ENCODE measurements at regions not wholly inside any gene's neighbourhood (a gene's known extent, or its start where the extent isn't known, plus 50 kb on each side); places are given as distances from the start of the nearest gene placed in this dataset.

DNA sequence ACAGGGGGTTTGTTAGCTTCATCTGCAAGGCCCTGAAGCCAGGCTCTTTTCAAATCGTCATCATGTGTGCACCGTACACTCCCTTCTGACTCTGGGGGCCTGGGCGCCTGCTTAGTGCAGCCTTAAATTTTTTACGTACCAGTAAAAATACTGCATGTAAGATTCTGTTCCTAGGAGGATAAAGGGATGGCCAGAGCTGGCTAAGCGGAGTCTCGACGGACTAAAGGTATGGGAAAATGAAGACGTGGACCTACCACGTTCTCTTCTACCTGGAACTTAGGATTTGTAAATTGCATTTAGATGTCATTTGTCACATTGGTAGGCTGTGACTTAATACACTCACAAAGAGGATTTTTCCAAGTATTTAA, 149.3 kb upstream of the AFDN start:
- Mint-ChIP-seq H3K9me3 (ENCODE audit: unreplicated experiment) (peaks cover 6% of the 10 kb centered on the region), H3K4me1 (ENCODE audit: low read depth, unreplicated experiment) (peaks cover 42% of the 10 kb centered on the region), H3K27me3 (ENCODE audit: insufficient read depth, unreplicated experiment) (no peaks in the 10 kb centered on the region), H3K36me3 (ENCODE audit: insufficient read depth, unreplicated experiment) (no peaks in the 10 kb centered on the region), H3K4me3 (ENCODE audit: unreplicated experiment) (peak overlapping the region; percentile 87), H3K27ac (ENCODE audit: unreplicated experiment) (peak overlapping the region; percentile 86)
- Histone ChIP-seq H3K9me3 (no peaks in the 10 kb centered on the region), H3K4me3 (ENCODE audit: low read depth, low read length) (no peak overlapping the region), H3K36me3 (ENCODE audit: control insufficient read depth, insufficient read depth, low read length) (no peaks in the 10 kb centered on the region), H3K27me3 (replicated peaks; ENCODE audit: control insufficient read depth, insufficient read depth, low read length) (no peaks in the 10 kb centered on the region), H3K4me1 (peaks cover 71% of the 10 kb centered on the region)
- no peak for DNase-seq
- no TSS peak for BruUV-seq (replicated peaks)
- intact Hi-C loops (cut with micrococcal nuclease; ENCODE audit: unreplicated experiment), result loop anchor here (2.0 to 5.0 kb wide), 3 partner anchors 70 to 150 kb away; partner anchors contain the start of gene AFDN
- POLR2A ChIA-PET, result no interaction called here
- TF ChIP-seq, protein P1, sequence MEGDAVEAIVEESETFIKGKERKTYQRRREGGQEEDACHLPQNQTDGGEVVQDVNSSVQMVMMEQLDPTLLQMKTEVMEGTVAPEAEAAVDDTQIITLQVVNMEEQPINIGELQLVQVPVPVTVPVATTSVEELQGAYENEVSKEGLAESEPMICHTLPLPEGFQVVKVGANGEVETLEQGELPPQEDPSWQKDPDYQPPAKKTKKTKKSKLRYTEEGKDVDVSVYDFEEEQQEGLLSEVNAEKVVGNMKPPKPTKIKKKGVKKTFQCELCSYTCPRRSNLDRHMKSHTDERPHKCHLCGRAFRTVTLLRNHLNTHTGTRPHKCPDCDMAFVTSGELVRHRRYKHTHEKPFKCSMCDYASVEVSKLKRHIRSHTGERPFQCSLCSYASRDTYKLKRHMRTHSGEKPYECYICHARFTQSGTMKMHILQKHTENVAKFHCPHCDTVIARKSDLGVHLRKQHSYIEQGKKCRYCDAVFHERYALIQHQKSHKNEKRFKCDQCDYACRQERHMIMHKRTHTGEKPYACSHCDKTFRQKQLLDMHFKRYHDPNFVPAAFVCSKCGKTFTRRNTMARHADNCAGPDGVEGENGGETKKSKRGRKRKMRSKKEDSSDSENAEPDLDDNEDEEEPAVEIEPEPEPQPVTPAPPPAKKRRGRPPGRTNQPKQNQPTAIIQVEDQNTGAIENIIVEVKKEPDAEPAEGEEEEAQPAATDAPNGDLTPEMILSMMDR (IDR thresholded peaks at IDR 0.05; ENCODE audit: insufficient read depth in 1 of 2, low read depth in 1 of 2, low read length in 1 of 2, severe bottlenecking in 1 of 2, unreplicated experiment in 1 of 2), result no peak
- CTCF ChIA-PET, result no interaction called here

DNA sequence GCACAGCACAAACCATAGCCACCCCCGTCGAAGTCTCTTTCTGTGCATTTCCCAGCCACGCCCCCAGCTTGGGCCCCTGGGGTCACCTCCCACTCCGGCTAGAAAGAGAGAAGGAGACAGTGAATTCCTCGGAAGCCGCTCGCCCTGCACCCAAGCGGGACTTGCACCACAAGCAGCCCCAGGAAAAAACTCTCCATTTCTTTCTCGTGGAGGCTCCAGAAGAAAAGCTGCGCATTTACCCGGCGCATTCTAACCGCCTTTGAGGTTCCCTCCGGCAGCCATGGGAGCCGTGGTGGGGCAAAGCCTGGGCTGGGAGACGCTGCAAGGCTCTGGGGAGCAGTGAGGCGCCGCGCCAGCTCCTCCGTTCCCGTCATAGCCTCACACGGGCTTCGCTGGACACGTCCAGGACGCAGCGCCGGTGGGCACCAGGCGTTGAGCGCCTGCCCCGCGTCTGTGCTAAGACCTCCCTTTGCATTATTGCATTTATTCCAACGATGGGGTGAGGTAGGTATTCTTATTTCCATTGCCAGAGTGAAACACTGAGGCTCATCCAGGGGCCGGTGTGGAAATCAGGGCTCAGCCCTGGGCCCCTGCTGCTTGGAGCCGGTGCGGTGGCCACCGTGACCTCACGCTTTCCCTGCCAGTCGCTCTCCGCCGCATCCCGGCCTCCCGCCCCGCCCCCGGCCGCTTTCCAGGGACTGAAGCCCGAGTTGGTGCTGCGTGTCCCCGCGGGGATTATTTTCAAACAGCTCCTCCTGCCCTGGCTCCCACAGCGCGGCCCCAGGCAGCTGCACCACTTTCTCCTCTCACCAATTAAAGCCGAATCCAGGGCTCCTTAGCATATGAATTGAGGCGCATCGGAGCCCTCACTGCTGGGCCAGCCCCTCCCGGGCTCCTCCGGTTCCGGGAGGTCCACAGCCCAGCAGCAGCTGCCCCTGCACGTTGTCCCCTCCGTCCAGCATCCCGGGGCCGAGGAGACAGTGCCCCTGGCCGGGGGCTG, 148.3 kb upstream of the AFDN start:
- no TSS peak for BruUV-seq (replicated peaks)
- peaks cover 44% of the 10 kb centered on the region for H3K4me1 Mint-ChIP-seq (ENCODE audit: low read depth, unreplicated experiment)
- no peaks in the 10 kb centered on the region for H3K27me3 Mint-ChIP-seq (ENCODE audit: insufficient read depth, unreplicated experiment)
- no peaks in the 10 kb centered on the region for H3K36me3 Mint-ChIP-seq (ENCODE audit: insufficient read depth, unreplicated experiment)
- ChIA-PET CTCF (interaction anchor here (1.3 kb wide), 1 partner anchor 14 kb away, joined by 3 read pairs; no protein-coding TSS in a partner anchor), POLR2A (interaction anchor here (0.6 kb wide), 1 partner anchor 17 kb away, joined by 3 read pairs; no protein-coding TSS in a partner anchor)
- peak overlapping the region; percentile 87 for H3K4me3 Mint-ChIP-seq (ENCODE audit: unreplicated experiment)
- H3K4me1 ChIP-seq, result peaks cover 81% of the 10 kb centered on the region
- H3K4me3 ChIP-seq (ENCODE audit: low read depth, low read length), result peak overlapping the region; percentile 60
- TF ChIP-seq, protein P1 (IDR thresholded peaks at IDR 0.05; ENCODE audit: insufficient read depth in 1 of 2, low read depth in 1 of 2, low read length in 1 of 2, severe bottlenecking in 1 of 2, unreplicated experiment in 1 of 2), result no peak
- peak overlapping the region; percentile 86 for H3K27ac Mint-ChIP-seq (ENCODE audit: unreplicated experiment)
- DNase-seq, result peak; percentile 73 to 77
- no peaks in the 10 kb centered on the region for H3K9me3 Mint-ChIP-seq (ENCODE audit: unreplicated experiment)
- H3K9me3 ChIP-seq, result no peaks in the 10 kb centered on the region
- H3K27me3 ChIP-seq (replicated peaks; ENCODE audit: control insufficient read depth, insufficient read depth, low read length), result no peaks in the 10 kb centered on the region
- H3K36me3 ChIP-seq (ENCODE audit: control insufficient read depth, insufficient read depth, low read length), result no peaks in the 10 kb centered on the region
- intact Hi-C loops (cut with micrococcal nuclease; ENCODE audit: unreplicated experiment), result loop anchor here (5.0 kb wide), 2 partner anchors 69 to 149 kb away; partner anchors contain the start of gene AFDN

DNA sequence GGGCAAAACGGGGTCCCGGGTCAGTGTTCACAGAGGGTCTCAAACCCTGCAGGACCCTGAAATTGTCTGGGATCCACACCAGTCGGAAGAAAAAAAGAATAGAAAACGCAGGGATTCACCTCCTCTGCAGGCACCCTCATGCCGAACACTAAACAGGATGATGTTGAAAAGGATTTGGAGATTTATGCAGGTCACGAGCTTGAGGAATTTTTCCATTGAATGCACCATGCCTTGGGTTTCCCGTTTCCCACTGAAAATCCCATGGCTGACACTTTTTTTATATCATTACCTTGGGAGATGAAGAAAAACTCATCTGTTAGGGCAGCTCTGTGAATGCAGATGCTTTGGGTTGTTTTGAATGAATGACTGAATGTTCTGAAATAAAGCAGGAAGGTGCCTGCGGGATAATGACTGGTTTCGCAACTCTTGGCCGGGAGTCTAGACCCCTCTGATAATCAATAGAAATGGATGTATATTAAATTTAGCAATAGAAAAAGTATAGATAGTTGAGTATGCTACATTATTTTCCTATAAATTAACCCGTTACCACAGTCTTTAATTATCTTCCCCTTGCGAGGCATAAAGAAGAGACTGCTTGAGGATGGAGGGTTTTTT, 147.5 kb upstream of the AFDN start:
- Histone ChIP-seq H3K4me3 (ENCODE audit: low read depth, low read length) (peak overlapping the region; percentile 60), H3K9me3 (no peaks in the 10 kb centered on the region), H3K4me1 (peaks cover 85% of the 10 kb centered on the region), H3K36me3 (ENCODE audit: control insufficient read depth, insufficient read depth, low read length) (no peaks in the 10 kb centered on the region), H3K27me3 (replicated peaks; ENCODE audit: control insufficient read depth, insufficient read depth, low read length) (no peaks in the 10 kb centered on the region)
- H3K4me1 Mint-ChIP-seq (ENCODE audit: low read depth, unreplicated experiment), result peaks cover 49% of the 10 kb centered on the region
- intact Hi-C loops (cut with micrococcal nuclease; ENCODE audit: unreplicated experiment), result loop anchor here (5.0 kb wide), 2 partner anchors 68 to 148 kb away; partner anchors contain the start of gene AFDN
- BruUV-seq (replicated peaks), result no TSS peak
- peak overlapping the region; percentile 87 for H3K4me3 Mint-ChIP-seq (ENCODE audit: unreplicated experiment)
- POLR2A ChIA-PET, result no interaction called here
- TF ChIP-seq, protein P1 (IDR thresholded peaks at IDR 0.05; ENCODE audit: insufficient read depth in 1 of 2, low read depth in 1 of 2, low read length in 1 of 2, severe bottlenecking in 1 of 2, unreplicated experiment in 1 of 2), result no peak
- H3K9me3 Mint-ChIP-seq (ENCODE audit: unreplicated experiment), result no peaks in the 10 kb centered on the region
- no peak for DNase-seq
- no peaks in the 10 kb centered on the region for H3K27me3 Mint-ChIP-seq (ENCODE audit: insufficient read depth, unreplicated experiment)
- no peaks in the 10 kb centered on the region for H3K36me3 Mint-ChIP-seq (ENCODE audit: insufficient read depth, unreplicated experiment)
- CTCF ChIA-PET, result no interaction called here
- H3K27ac Mint-ChIP-seq (ENCODE audit: unreplicated experiment), result peak overlapping the region; percentile 86
